ENCODE measurements at regions not wholly inside any gene's neighbourhood (a gene's known extent, or its start where the extent isn't known, plus 50 kb on each side); places are given as distances from the start of the nearest gene placed in this dataset.
A peak's percentile ranks its signal among the peaks of the same experiment; 100 is the strongest.

DNA sequence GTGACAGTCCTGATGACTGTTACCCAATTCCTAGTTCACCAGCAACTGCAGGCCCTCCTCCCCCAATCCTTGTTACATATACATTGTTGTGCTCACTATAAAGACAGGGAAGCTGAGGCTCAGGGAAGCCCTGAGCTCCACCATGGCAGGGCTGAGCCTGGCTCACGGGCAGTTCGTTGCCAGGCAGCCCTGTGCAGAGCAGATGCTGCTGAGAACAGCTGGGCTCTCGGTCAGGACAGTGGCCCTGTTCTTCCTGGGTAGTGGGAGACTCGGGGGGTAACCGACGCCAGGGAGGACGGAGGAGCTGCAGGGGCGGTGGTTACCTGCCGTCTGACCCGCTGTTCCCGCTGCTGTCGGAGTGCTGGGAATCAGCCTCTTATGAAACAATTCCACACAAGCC, 80.9 kb upstream of the ZNF469 start:
- Histone ChIP-seq H4K91ac (ENCODE audit: low read depth, low read length, poor library complexity) (no peak overlapping the region), H2AK5ac (ENCODE audit: low read depth, low read length) (peak overlapping the region; percentile 73), H3K9me3 (replicated peaks in 1 of 2; ENCODE audit: control insufficient read depth in 2 of 2, insufficient read depth in 1 of 2, low read depth in 1 of 2, low read length in 2 of 2) (peaks cover 5 to 12% of the 10 kb centered on the region in 2 donors), H3K79me1 (ENCODE audit: low read depth, low read length) (no peaks in the 10 kb centered on the region), H2BK15ac (ENCODE audit: low read length) (no peak overlapping the region), H2AFZ (ENCODE audit: low read length) (no peak overlapping the region), H2BK5ac (ENCODE audit: low read length) (no peak overlapping the region), H4K8ac (ENCODE audit: low read depth, low read length) (no peak overlapping the region), H3K4me3 (ENCODE audit: low read length in 2 of 2) (no peak overlapping the region), H3K36me3 (replicated peaks in 1 of 2; ENCODE audit: control insufficient read depth in 2 of 2, insufficient read depth in 2 of 2, low read length in 2 of 2) (no peaks in the 10 kb centered on the region), H2BK12ac (ENCODE audit: low read length) (no peak overlapping the region), H3K14ac (ENCODE audit: low read length) (no peak overlapping the region), H3K23ac (ENCODE audit: low read depth, low read length, poor library complexity) (no peak overlapping the region), H3K9ac (ENCODE audit: low read depth, low read length, poor library complexity) (no peak overlapping the region), H3K18ac (ENCODE audit: low read length) (peak overlapping the region; percentile 71), H3K4me2 (ENCODE audit: insufficient read depth, low read length, poor library complexity, severe bottlenecking) (no peak overlapping the region), H3K4me1 (ENCODE audit: control insufficient read depth in 2 of 2, insufficient read depth in 1 of 2, low read depth in 1 of 2, low read length in 2 of 2) (peaks cover 1 to 22% of the 10 kb centered on the region in 2 donors), H3K27ac (replicated peaks; ENCODE audit: low read length) (no peak overlapping the region), H3K4ac (ENCODE audit: low read length) (no peak overlapping the region), H2BK120ac (ENCODE audit: low read depth, low read length) (no peak overlapping the region), H3K27me3 (ENCODE audit: control insufficient read depth in 3 of 3, insufficient read depth in 3 of 3, low read depth in 1 of 3, low read length in 3 of 3) (peaks cover 0 to 10% (median 2%) of the 10 kb centered on the region in 3 experiments)
- no peak for DNase-seq (ENCODE audit: low spot score)
- WGBS, 2 donors (ENCODE audit: extremely low coverage in 2 of 2, insufficient read length in 2 of 2, insufficient replicate concordance in 1 of 2) = no CpG with 5 or more reads among the region's 12 CpGs

DNA sequence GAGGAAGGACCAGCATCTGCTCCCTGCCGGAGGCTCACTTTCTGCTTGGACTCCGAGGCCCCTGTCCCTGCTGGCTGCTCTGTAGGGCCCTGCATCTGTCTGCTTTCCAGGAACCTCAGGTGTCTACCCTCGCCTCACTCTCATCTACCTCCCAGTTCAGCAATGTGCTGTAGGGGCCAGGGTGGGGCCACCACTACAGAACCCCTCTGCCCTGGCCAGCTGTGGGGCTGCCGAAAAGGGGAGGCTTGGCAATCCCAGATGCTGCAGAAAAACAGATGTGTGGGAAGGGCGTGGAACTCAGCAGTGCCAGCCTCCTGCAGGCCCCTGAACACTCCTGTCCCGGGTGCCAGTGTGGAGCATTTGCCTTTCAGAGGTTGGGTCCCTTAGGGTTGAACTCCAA, 80.1 kb upstream of the ZNF469 start:
- Histone ChIP-seq H2BK120ac (ENCODE audit: low read depth, low read length) (no peak overlapping the region), H2AFZ (ENCODE audit: low read length) (no peak overlapping the region), H3K36me3 (replicated peaks in 1 of 2; ENCODE audit: control insufficient read depth in 2 of 2, insufficient read depth in 2 of 2, low read length in 2 of 2) (no peaks in the 10 kb centered on the region), H2AK5ac (ENCODE audit: low read depth, low read length) (no peak overlapping the region), H2BK5ac (ENCODE audit: low read length) (no peak overlapping the region), H4K91ac (ENCODE audit: low read depth, low read length, poor library complexity) (no peak overlapping the region), H3K9ac (ENCODE audit: low read depth, low read length, poor library complexity) (no peak overlapping the region), H3K4me2 (ENCODE audit: insufficient read depth, low read length, poor library complexity, severe bottlenecking) (no peak overlapping the region), H3K23ac (ENCODE audit: low read depth, low read length, poor library complexity) (peak overlapping the region; percentile 23), H3K27me3 (ENCODE audit: control insufficient read depth in 3 of 3, insufficient read depth in 3 of 3, low read depth in 1 of 3, low read length in 3 of 3) (peaks cover 0 to 8% (median 2%) of the 10 kb centered on the region in 3 experiments), H3K18ac (ENCODE audit: low read length) (peak overlapping the region; percentile 13), H3K27ac (replicated peaks; ENCODE audit: low read length) (no peak overlapping the region), H3K4me3 (ENCODE audit: low read length in 2 of 2) (no peak overlapping the region), H3K4ac (ENCODE audit: low read length) (no peak overlapping the region), H4K8ac (ENCODE audit: low read depth, low read length) (no peak overlapping the region), H3K14ac (ENCODE audit: low read length) (no peak overlapping the region), H2BK12ac (ENCODE audit: low read length) (no peak overlapping the region), H3K4me1 (ENCODE audit: control insufficient read depth in 2 of 2, insufficient read depth in 1 of 2, low read depth in 1 of 2, low read length in 2 of 2) (peaks cover 1 to 22% of the 10 kb centered on the region in 2 donors), H3K9me3 (replicated peaks in 1 of 2; ENCODE audit: control insufficient read depth in 2 of 2, insufficient read depth in 1 of 2, low read depth in 1 of 2, low read length in 2 of 2) (peaks cover 6 to 12% of the 10 kb centered on the region in 2 donors), H3K79me1 (ENCODE audit: low read depth, low read length) (no peaks in the 10 kb centered on the region), H2BK15ac (ENCODE audit: low read length) (no peak overlapping the region)
- DNase-seq (ENCODE audit: low spot score) = no peak
- no CpG with 5 or more reads among the region's 6 CpGs for WGBS, 2 donors (ENCODE audit: extremely low coverage in 2 of 2, insufficient read length in 2 of 2, insufficient replicate concordance in 1 of 2)

DNA sequence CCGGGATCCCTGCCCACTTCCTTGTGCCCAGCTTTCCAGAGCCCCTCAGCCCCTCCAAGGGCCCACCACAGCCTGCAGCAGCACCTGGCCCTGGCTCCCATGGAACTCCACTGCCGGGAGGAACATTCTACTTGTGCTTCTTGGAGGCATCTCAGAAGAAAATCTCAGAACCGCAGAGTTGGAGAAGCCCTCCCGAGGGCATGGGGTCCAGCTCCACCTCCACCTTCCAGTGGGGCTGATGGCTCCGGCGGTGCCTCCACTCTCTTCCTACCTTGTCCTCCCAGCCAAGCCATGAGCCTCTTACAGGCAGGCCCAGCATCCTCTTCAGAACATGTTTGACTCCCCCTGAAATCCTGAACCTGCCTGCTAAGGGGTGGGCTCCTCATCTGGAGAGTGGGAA, 79.4 kb upstream of the ZNF469 start:
- H2BK12ac ChIP-seq (ENCODE audit: low read length) = no peak overlapping the region
- no peak for DNase-seq (ENCODE audit: low spot score)
- peak overlapping the region; percentile 83 for H3K18ac ChIP-seq (ENCODE audit: low read length)
- H4K91ac ChIP-seq (ENCODE audit: low read depth, low read length, poor library complexity) = no peak overlapping the region
- H3K4ac ChIP-seq (ENCODE audit: low read length) = no peak overlapping the region
- H3K4me3 ChIP-seq (ENCODE audit: low read length in 2 of 2) = no peak overlapping the region
- H3K27me3 ChIP-seq (ENCODE audit: control insufficient read depth in 3 of 3, insufficient read depth in 3 of 3, low read depth in 1 of 3, low read length in 3 of 3) = peaks cover 0 to 2% (median under 1%) of the 10 kb centered on the region in 3 experiments
- H4K8ac ChIP-seq (ENCODE audit: low read depth, low read length) = no peak overlapping the region
- no peak overlapping the region for H2BK5ac ChIP-seq (ENCODE audit: low read length)
- peaks cover 9 to 15% of the 10 kb centered on the region in 2 donors for H3K9me3 ChIP-seq (replicated peaks in 1 of 2; ENCODE audit: control insufficient read depth in 2 of 2, insufficient read depth in 1 of 2, low read depth in 1 of 2, low read length in 2 of 2)
- no peak overlapping the region for H3K27ac ChIP-seq (replicated peaks; ENCODE audit: low read length)
- H3K4me2 ChIP-seq (ENCODE audit: insufficient read depth, low read length, poor library complexity, severe bottlenecking) = no peak overlapping the region
- no peak overlapping the region for H2AFZ ChIP-seq (ENCODE audit: low read length)
- no peaks in the 10 kb centered on the region for H3K79me1 ChIP-seq (ENCODE audit: low read depth, low read length)
- H3K14ac ChIP-seq (ENCODE audit: low read length) = no peak overlapping the region
- H3K9ac ChIP-seq (ENCODE audit: low read depth, low read length, poor library complexity) = no peak overlapping the region
- no peak overlapping the region for H2BK120ac ChIP-seq (ENCODE audit: low read depth, low read length)
- no peak overlapping the region for H3K23ac ChIP-seq (ENCODE audit: low read depth, low read length, poor library complexity)
- peaks cover 1 to 22% of the 10 kb centered on the region in 2 donors for H3K4me1 ChIP-seq (ENCODE audit: control insufficient read depth in 2 of 2, insufficient read depth in 1 of 2, low read depth in 1 of 2, low read length in 2 of 2)
- H2AK5ac ChIP-seq (ENCODE audit: low read depth, low read length) = no peak overlapping the region
- no peak overlapping the region for H2BK15ac ChIP-seq (ENCODE audit: low read length)
- WGBS, 2 donors (ENCODE audit: extremely low coverage in 2 of 2, insufficient read length in 2 of 2, insufficient replicate concordance in 1 of 2) = no CpG with 5 or more reads among the region's 6 CpGs
- H3K36me3 ChIP-seq (replicated peaks in 1 of 2; ENCODE audit: control insufficient read depth in 2 of 2, insufficient read depth in 2 of 2, low read length in 2 of 2) = no peaks in the 10 kb centered on the region

DNA sequence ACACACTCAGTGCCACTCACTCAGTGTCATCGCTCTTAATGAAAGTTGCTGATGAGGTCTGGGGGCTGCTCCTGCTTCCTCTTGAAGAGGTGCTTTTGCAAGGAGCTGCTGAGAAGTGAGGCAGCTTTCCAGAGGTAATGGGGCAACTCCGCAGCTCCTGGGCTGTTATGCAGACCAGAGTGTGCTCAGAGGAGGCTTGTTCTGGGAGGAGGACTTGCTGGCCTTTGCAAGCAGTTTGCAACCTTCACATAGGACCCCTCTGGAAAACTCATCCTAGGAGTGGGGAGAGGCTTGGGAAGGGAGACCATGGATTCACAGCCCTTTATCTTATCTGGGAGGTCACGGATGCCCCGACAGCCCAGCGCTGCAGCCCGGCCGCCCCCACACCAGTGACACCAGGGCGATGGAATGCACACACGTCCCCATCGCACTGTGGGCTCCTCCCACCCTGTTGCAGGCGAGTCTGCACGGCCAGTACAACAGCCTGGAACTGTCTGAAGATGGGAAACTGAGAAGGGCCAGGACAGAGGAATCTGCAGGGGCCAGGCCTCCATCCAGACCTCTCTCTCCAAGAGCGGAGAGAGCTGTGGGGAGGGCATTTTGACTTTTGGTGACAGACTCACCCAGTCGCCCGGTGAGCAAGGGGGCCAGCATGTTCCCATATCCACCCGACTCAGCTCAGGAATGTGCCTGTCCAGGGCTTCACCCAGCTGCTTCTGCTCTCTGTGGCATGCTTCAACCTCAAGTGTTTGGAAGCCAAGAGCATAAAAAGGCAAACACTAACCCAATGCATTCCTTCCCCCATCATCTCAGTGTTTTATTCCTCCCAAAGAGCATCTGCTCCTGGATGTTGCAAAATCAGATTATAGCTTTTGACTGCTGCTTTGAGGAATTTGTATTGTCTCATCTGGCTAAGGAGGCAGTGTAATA, 78.6 kb upstream of the ZNF469 start:
- H3K23ac ChIP-seq (ENCODE audit: low read depth, low read length, poor library complexity) = no peak overlapping the region
- H3K79me1 ChIP-seq (ENCODE audit: low read depth, low read length) = no peaks in the 10 kb centered on the region
- peak overlapping the region; percentile 56 for H2AFZ ChIP-seq (ENCODE audit: low read length)
- H3K4me3 ChIP-seq (ENCODE audit: low read length in 2 of 2) = peak overlapping the region in 1 of 2 donors; percentile 32
- no peak overlapping the region for H2BK5ac ChIP-seq (ENCODE audit: low read length)
- peaks cover 0 to 2% (median 0%) of the 10 kb centered on the region in 3 experiments for H3K27me3 ChIP-seq (ENCODE audit: control insufficient read depth in 3 of 3, insufficient read depth in 3 of 3, low read depth in 1 of 3, low read length in 3 of 3)
- H3K9ac ChIP-seq (ENCODE audit: low read depth, low read length, poor library complexity) = no peak overlapping the region
- H3K36me3 ChIP-seq (replicated peaks in 1 of 2; ENCODE audit: control insufficient read depth in 2 of 2, insufficient read depth in 2 of 2, low read length in 2 of 2) = no peaks in the 10 kb centered on the region
- H3K4me2 ChIP-seq (ENCODE audit: insufficient read depth, low read length, poor library complexity, severe bottlenecking) = no peak overlapping the region
- no peak overlapping the region for H2BK120ac ChIP-seq (ENCODE audit: low read depth, low read length)
- peaks cover 1 to 22% of the 10 kb centered on the region in 2 donors for H3K4me1 ChIP-seq (ENCODE audit: control insufficient read depth in 2 of 2, insufficient read depth in 1 of 2, low read depth in 1 of 2, low read length in 2 of 2)
- H3K4ac ChIP-seq (ENCODE audit: low read length) = no peak overlapping the region
- H2BK15ac ChIP-seq (ENCODE audit: low read length) = no peak overlapping the region
- H2BK12ac ChIP-seq (ENCODE audit: low read length) = no peak overlapping the region
- H3K9me3 ChIP-seq (replicated peaks in 1 of 2; ENCODE audit: control insufficient read depth in 2 of 2, insufficient read depth in 1 of 2, low read depth in 1 of 2, low read length in 2 of 2) = peaks cover 9 to 15% of the 10 kb centered on the region in 2 donors
- no peak overlapping the region for H2AK5ac ChIP-seq (ENCODE audit: low read depth, low read length)
- H4K8ac ChIP-seq (ENCODE audit: low read depth, low read length) = no peak overlapping the region
- H3K27ac ChIP-seq (replicated peaks; ENCODE audit: low read length) = peak overlapping the region; percentile 2
- WGBS, 2 donors (ENCODE audit: extremely low coverage in 2 of 2, insufficient read length in 2 of 2, insufficient replicate concordance in 1 of 2) = no CpG with 5 or more reads among the region's 16 CpGs
- no peak overlapping the region for H4K91ac ChIP-seq (ENCODE audit: low read depth, low read length, poor library complexity)
- H3K14ac ChIP-seq (ENCODE audit: low read length) = no peak overlapping the region
- peak overlapping the region; percentile 24 for H3K18ac ChIP-seq (ENCODE audit: low read length)
- no peak for DNase-seq (ENCODE audit: low spot score)

Data from neuronal stem cell (in vitro differentiated cells).